ENCODE measurements at regions not wholly inside any gene's neighbourhood (a gene's known extent, or its start where the extent isn't known, plus 50 kb on each side); places are given as distances from the start of the nearest gene placed in this dataset.
"Not testable (repeated sequence)": the region's sequence is repeated elsewhere in the genome, so short reads cannot be mapped to it uniquely, and the experiment has no call there.

DNA sequence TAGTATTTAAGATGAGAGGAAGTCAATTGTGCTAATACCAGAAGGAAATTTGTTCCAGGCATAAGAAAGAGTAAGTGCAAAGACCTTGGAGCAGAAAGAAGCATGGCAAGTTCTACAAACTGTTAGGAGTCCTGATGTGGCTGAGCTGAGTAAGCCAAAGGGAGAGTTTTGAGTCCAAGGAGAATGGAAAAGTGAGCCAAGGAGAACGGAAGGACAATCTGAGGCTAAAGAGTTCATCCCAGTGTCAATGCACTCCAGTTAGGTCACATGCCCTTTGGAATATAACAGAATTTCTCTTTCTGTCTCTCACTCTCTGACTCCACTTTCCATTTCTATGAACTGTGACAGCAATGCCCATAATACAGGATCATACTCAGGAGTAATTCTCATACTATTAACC lies 224.7 kb downstream of the CAAP1 start:
- no peak for DNase-seq

DNA sequence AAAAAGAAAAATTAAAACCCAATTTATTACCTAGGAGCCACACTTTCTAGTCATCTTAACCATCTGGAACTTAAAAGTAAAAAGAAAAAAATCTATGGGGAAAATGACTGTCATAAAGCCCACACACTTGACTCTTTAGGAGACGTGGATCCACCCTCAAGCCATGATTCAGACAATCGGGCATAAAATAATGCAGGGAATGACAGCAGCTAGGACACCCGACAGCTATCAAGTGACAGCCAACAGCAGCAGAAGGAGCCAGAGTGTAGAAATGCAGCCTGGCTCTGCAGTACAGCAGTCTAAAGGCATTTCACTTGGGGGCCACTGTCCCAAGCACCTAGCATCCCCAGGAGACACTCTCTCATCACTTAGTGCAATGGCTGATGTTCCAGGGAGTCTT lies 226.9 kb downstream of the CAAP1 start:
- no peak for DNase-seq

GRCh38 chr9:26664087-26664773 lies 228.4 kb downstream of the CAAP1 start:
- DNase-seq, result not testable (repeated sequence)

GRCh38 chr9:26662476-26662875 lies 230.1 kb downstream of the CAAP1 start:
- DNase-seq, result no peak

DNA sequence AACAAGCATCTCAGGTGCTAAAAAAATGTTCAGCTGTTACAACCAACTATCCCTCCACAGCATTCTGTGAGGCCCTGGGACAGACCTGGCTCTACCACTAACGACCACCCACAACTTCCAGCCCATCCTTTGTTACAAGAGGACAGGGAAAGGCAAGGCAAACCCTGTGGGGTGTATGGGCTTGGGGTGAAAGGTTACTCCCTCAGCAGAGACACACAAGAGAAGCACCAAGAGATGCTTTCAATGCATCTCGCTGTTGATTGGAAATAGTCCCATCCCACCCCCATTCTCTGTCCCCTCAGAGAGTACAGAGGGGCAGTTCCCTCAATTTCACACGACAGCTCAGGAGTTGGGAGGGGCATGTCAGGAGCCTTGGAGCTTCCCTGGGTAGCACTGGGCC lies 234.1 kb downstream of the CAAP1 start:
- no peak for DNase-seq

GRCh38 chr9:26657958-26658357 lies 234.6 kb downstream of the CAAP1 start:
- DNase-seq, result no peak

- peak; percentile 28 for DNase-seq
These were observed 236.4 kb downstream of the CAAP1 start for GRCh38 chr9:26656003-26656870.

DNA sequence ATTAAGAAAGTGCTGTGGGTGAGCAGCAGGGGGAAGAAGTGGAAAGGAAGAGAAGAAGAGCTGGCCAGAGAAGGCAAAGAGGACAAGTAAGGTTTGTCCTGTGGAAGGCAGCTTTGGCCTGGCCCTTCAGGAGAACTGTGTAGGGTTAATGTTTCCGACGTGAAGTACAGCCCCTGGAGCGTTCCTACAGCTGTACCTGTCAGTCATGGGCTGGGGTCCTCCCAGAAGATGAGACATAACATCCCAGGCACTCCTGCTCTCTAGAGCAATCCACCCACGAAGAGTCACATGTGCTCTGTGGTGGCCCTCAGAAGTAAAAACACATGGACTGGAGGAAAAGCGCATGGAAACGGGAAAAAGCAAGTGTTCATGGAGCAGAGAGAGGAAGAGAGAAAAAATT lies 237.4 kb downstream of the CAAP1 start:
- DNase-seq, result no peak

GRCh38 chr9:26650325-26650724 lies 242.3 kb downstream of the CAAP1 start:
- DNase-seq, result no peak

DNA sequence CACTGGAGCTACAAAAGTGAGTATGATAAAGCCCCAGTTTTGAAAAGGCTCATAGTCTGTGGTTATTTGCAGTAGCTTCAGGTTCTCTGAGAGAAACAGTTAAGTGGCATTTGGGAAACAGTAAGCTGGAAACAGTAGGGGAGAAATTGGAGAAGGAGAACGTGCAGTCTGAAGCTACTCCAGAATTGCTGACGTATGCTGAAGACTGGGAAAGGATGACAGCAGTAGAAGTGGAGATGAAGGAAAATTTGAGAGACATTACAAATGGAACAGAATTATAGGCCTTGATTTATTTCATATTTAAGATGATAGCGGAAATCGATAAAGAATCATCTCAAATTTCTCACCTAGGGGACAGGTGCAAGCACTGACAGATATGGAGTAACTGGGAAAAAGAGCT lies 248.8 kb downstream of the CAAP1 start:
- no peak for DNase-seq

- no peak for DNase-seq
These were observed 252.8 kb downstream of the CAAP1 start for GRCh38 chr9:26639761-26640160.

DNA sequence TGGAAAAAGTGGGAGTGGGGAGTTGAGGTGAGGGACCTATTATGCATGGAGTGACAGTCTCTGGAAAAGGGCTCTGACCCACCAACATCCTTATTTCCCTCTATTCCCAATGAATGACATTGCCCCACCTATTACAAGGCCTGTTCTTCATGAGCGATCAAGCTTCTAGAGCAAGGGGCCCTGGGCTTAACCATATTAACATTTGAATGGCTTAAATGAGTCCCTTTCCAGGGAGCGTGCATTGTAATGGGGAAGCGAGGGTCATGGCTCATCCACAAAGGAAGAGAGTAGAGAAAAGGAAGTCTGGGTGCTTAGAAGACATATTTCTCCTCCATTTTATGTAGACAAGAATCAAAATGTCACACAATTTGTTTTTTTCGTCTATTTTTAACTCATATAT lies 255.5 kb downstream of the CAAP1 start:
- no peak for DNase-seq

DNA sequence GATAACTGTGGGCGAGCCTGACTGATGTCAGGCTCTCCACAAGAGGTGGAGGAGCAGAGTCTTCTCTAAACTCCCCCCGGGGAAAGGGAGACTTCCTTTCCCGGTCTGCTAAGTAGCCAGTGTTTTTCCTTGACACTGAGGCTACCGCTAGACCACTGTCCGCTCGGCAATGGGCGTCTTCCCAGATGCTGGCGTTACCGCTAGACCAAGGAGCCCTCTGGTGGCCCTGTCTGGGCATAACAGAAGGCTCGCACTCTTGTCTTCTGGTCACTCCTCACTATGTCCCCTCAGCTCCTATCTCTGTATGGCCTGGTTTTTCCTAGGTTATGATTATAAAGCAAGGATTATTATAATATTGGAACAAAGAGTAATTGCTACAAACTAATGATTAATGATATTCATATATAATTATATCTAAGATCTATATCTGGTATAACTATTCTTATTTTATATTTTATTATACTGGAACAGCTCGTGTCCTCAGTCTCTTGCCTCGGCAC lies 278.7 kb downstream of the CAAP1 start:
- peak; percentile 7 for DNase-seq

DNA sequence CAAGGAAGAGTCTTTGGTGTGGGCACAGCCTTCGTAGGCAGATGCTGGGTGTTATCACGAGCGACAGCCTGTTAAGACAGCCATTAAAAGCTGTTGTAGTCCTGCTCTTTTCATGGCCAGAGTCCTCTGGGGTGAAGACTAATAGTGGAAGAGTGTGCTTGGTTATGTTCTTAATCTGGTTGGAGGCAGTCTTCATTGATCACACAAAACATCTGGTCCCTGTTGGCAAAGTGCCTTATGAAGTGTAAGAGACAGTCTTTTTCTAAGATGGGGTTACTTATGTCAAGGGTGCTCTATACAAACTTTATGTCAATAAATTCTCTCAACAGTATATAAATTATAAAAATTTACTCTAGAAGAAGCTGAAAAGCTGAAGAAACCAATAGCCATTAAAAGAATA lies 280.4 kb downstream of the CAAP1 start:
- DNase-seq, result no peak

GRCh38 chr9:26606756-26607155 lies 285.8 kb downstream of the CAAP1 start:
- no peak for DNase-seq

GRCh38 chr9:26605367-26605766 lies 287.2 kb downstream of the CAAP1 start:
- DNase-seq, result no peak

DNA sequence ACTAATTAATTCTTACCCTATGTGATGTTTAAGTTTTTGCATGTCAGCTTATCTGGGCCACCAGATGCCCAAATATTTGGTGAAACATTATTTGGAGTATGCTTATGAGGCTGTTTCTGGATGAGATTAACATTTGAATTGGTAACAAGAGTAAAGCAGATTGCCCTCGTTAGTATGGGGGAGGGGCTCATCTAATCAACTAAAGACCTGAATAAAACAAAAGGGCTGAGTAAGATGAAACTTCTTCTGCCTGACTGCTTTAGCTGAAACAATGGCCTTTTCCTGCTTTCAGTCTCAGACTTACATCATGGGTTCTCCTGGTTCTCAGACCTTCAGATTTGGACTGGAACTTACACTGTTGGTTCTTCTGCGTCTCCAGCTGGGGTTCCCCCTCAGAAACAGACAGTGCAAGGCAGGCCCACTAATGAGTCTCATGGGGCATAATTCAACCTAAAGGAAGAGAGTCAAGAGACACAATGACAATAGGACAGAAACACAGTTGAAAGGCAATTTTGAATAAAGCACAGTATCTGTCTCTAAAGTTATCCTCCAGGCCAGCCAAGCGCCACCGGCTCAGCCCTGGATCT lies 288.4 kb downstream of the CAAP1 start:
- DNase-seq, result no peak

- DNase-seq, result no peak
These were observed 289.0 kb downstream of the CAAP1 start for GRCh38 chr9:26603617-26604016.

DNA sequence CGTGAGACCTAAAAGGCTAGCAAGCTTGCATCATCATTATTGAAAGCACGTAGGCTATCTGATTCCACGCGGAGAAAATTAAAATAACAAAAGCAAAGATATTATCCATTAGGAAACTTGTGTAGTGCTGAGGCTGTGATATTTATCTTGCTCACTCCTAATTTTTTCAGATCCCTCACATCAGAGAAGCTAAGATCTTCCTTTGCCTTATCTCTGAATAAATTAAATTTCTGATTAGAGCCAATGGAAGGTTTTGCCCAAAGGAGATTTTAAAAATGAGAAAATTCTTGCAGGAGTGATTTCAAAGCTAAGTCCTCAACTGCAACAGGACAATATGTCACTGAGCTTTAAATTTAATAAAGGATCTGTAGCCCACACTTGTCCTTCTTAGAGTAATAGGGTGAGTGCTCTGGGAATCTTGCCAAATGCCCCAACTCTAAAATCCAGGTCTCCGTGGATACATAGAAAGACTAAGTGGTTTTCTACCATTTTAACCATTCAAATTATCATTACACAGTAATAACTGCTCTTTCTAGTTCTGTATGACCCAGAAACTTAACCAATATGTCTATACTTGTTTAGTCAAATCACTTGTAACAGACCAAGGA lies 295.0 kb downstream of the CAAP1 start:
- no peak for DNase-seq

DNA sequence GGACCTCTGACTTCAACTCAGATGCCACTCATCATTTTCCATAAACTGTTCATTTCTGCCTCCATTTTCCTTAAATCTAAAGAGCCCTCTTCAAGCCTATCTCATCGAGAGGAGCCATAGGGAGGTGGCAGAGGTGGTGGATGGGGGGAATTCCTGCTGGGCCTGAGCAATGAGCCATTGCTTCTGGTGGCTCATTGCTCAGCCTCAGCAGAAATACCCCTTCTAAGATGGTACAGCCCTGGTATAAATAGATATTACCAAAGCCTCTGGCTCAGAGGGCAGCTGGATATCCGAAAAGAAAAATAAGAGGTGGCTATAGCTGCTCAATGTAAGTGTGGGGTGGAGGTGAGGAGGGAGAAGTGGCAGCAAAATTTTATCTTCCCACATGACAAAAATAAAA lies 313.5 kb downstream of the CAAP1 start:
- no peak for DNase-seq

DNA sequence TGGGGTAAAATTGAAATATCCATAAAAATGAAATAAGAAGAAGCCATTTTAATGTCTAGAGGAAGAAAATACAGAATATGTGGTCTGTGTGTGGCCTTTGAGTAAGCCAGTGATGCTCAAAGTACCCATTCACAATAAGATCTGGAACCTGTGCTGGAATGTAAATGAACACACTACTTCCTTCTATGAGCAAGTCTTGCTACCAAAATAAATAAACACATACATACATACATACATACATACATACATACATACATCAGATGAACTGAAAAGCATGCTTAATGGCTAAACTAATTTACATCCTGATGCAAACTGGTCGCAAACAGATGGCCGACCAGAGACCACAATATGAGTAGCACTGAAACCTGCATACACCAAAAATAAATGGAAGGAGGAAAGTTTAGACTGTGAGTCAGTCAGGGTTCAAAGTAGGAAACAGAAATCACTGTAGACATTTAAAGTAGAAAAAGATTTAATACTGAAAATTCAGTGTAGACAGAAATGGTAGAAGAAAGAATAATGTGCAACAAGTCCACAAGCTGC lies 317.6 kb downstream of the CAAP1 start:
- no peak for DNase-seq

DNA sequence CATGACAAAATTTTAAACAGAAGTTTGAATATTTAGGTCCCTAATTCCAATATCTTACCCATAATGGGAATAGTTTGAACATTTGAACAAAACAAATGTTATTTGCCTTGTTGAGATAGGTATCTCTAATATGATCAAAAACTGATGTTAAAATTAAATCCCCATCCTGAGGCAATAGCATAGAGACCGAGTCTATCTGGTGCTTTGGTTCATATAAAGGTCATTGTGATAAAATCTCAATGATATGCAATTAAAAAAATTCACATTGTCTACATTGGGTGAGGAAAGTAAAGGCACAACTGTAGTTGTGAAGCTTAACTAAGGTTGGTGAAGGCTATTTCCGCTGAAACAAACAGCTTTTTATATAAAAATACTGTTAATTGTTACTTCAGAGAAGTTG lies 318.3 kb downstream of the CAAP1 start:
- no peak for DNase-seq

Measured in muscle of arm (tissue), 1 donor.